Endothelial cell of umbilical vein (primary cell): ENCODE measurements at regions not wholly inside any gene's neighbourhood (a gene's known extent, or its start where the extent isn't known, plus 50 kb on each side); places are given as distances from the start of the nearest gene placed in this dataset.

Experiments
- BruUV-seq: library from RNA; stranded (reverse); fragments of 400-500 nt; replicated peaks from 2 replicates; lab custom pipeline; 2021; lab: Mats Ljungman, UMichigan
- CTCF ChIA-PET: fragments of 300-600, 350-600 bp; sonication (Branson Sonifier 250); formaldehyde crosslinking; loops from one replicate; lab custom pipeline; 2021; ENCODE audit warnings: antibody characterized with exemption, inconsistent platforms; lab: Charles Lee
- POLR2A ChIA-PET: fragments of 300-600, 350-600 bp; sonication (Branson Sonifier 250); formaldehyde crosslinking; loops from one replicate; lab custom pipeline; 2021; ENCODE audit warnings: antibody characterized with exemption, inconsistent platforms; lab: Charles Lee
- DNase-seq: peaks from one replicate; pipeline ENCODE4 v3.0.0-alpha.2; 2011; ENCODE audit warnings: low read depth, low spot score
- FAIRE-seq: peaks from 2 replicates; lab custom pipeline; 2011; peaks lifted over from hg19 to GRCh38; lab: Jason Lieb, UNC
- H2AFZ ChIP-seq: 2 replicates; pipeline ENCODE4 v1.6.0; 2012; ENCODE audit warnings: low read depth, low read length, control low read depth, inconsistent platforms
- H3K27ac ChIP-seq: 2 replicates; pipeline ENCODE4 v1.5.1; 2011; ENCODE audit warnings: low read depth, mild to moderate bottlenecking, control low read depth, low read length, moderate library complexity; ENCODE audit not compliant: insufficient read depth
- H3K27me3 ChIP-seq, 2 experiments: 2 replicates each; pipeline versions ENCODE4 v1.6.0 to v1.6.1; 2011; ENCODE audit warnings: low read length in 2 of 2, mixed read lengths in 1 of 2; ENCODE audit not compliant: control insufficient read depth in 2 of 2, insufficient read depth in 2 of 2
- H3K36me3 ChIP-seq, 2 experiments: 2 replicates in 1 of 2; 3 replicates in 1 of 2; pipeline ENCODE4 v1.5.1; 2011; ENCODE audit warnings: low read length in 2 of 2, mild to moderate bottlenecking in 1 of 2, moderate library complexity in 1 of 2; ENCODE audit not compliant: control insufficient read depth in 2 of 2, insufficient read depth in 2 of 2; ENCODE audit errors: extremely low read depth in 1 of 2
- H3K4me1 ChIP-seq: 3 replicates; pipeline ENCODE4 v1.5.1; 2011; ENCODE audit warnings: mild to moderate bottlenecking, low read length; ENCODE audit not compliant: control insufficient read depth, insufficient read depth; ENCODE audit errors: extremely low read depth
- H3K4me2 ChIP-seq: 2 replicates; pipeline ENCODE4 v1.6.1; 2011; ENCODE audit warnings: low read length, control low read depth, mixed read lengths; ENCODE audit not compliant: insufficient read depth
- H3K4me3 ChIP-seq, 3 experiments: fragments of 200-600 bp in 1 of 3; sonication (generic), shearing (Covaris generic) in 1 of 3; replicated peaks in 1 of 3; 2 replicates each; pipeline ENCODE4 v1.5.1; 2011 to 2016; ENCODE audit warnings: control low read depth in 3 of 3, low read length in 3 of 3, mild to moderate bottlenecking in 2 of 3, inconsistent platforms in 1 of 3, low read depth in 1 of 3, moderate library complexity in 1 of 3; ENCODE audit not compliant: insufficient read depth in 1 of 3
- H3K79me2 ChIP-seq: 2 replicates; pipeline ENCODE4 v1.6.0; 2012; ENCODE audit warnings: low read length, inconsistent platforms; ENCODE audit not compliant: control insufficient read depth, insufficient read depth
- H3K9ac ChIP-seq: replicated peaks from 2 replicates; pipeline ENCODE3; 2011; ENCODE audit warnings: low read length, control low read depth; ENCODE audit not compliant: insufficient read depth; ENCODE audit errors: extremely low read depth
- H3K9me1 ChIP-seq: replicated peaks from 3 replicates; pipeline ENCODE4 v1.6.0; 2011; ENCODE audit warnings: mild to moderate bottlenecking, low read length; ENCODE audit not compliant: control insufficient read depth, insufficient read depth; ENCODE audit errors: extremely low read depth
- H3K9me3 ChIP-seq: replicated peaks from 2 replicates; pipeline ENCODE4 v1.5.1; 2012; ENCODE audit warnings: low read length, inconsistent platforms; ENCODE audit not compliant: control insufficient read depth, insufficient read depth
- H4K20me1 ChIP-seq: replicated peaks from 2 replicates; pipeline ENCODE3; 2011; ENCODE audit warnings: mild to moderate bottlenecking, low read length; ENCODE audit not compliant: control insufficient read depth, insufficient read depth; ENCODE audit errors: extremely low read depth
- EZH2 ChIP-seq: IDR thresholded peaks from 2 replicates; pipeline ENCODE4 v1.6.1; 2012; ENCODE audit warnings: borderline replicate concordance, low read depth, mild to moderate bottlenecking, moderate library complexity, low read length, inconsistent platforms; ENCODE audit not compliant: severe bottlenecking
- FOS ChIP-seq: IDR thresholded peaks from 2 replicates; pipeline ENCODE4 v1.6.1; 2011; ENCODE audit warnings: mild to moderate bottlenecking, low read length, moderate library complexity, borderline replicate concordance; ENCODE audit not compliant: insufficient read depth
- JUN ChIP-seq: IDR thresholded peaks from 2 replicates; pipeline ENCODE4 v1.6.1; 2011; ENCODE audit warnings: borderline replicate concordance, low read depth; ENCODE audit not compliant: insufficient read length, insufficient read depth
- MYC ChIP-seq: IDR thresholded peaks from one replicate; pipeline ENCODE4 v1.6.1; 2011; ENCODE audit warnings: mild to moderate bottlenecking, low read depth, low read length
- dilution Hi-C: fragments of 300-500 bp; cut with MboI; formaldehyde crosslinking; loops from one replicate; pipeline ENCODE4 v1.15.0; 2019; ENCODE audit warnings: low sequenced_read_pairs; ENCODE audit not compliant: extremely low pct_ligation_motif_present
- intact Hi-C: fragments of 100-400 bp; cut with micrococcal nuclease; formaldehyde crosslinking; loops from one replicate; pipeline ENCODE4 v1.10.0; 2022

- DNase-seq (no peak), FAIRE-seq (no peak)
- dilution Hi-C loops = no loop called here
- no peak overlapping the region for H2AFZ ChIP-seq
- intact Hi-C loops = no loop called here
- H4K20me1 ChIP-seq = no peaks in the 10 kb centered on the region
- H3K27ac ChIP-seq = no peak overlapping the region
- H3K4me2 ChIP-seq = no peak overlapping the region
- TF ChIP-seq MYC (no peak), JUN (no peak), EZH2 (no peak)
- H3K36me3 ChIP-seq = no peaks in the 10 kb centered on the region
- H3K79me2 ChIP-seq = no peaks in the 10 kb centered on the region
- H3K9me3 ChIP-seq = peaks cover 5% of the 10 kb centered on the region
- CTCF ChIA-PET = no interaction called here
- POLR2A ChIA-PET = no interaction called here
- BruUV-seq = no TSS peak
- H3K27me3 ChIP-seq = no peaks in the 10 kb centered on the region
- H3K9ac ChIP-seq = no peak overlapping the region
- no peaks in the 10 kb centered on the region for H3K9me1 ChIP-seq
- H3K4me3 ChIP-seq = no peak overlapping the region
- H3K4me1 ChIP-seq = no peaks in the 10 kb centered on the region
These were observed 450.4 kb downstream of the GALR1 start for GRCh38 chr18:77700051-77700450.

DNA sequence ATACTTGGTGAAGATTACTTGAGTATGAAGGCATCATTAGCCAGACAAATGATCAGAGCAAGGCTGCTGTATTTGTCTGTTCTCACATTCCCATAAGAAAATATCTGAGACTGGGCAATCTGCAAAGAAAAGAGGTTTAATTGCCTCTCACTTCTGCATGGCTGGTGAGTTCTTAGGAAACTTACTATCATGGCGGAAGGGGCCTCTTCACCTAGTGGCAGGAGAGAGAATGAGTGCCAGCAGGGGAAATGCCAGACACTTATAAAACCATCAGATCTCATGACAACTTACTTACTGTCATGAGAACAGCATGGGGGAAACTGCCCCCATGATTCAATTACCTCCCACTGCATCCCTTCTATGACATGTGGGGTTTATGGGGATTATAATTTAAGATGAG lies 452.3 kb downstream of the GALR1 start:
- Histone ChIP-seq H2AFZ (no peak overlapping the region), H3K9ac (no peak overlapping the region), H3K79me2 (no peaks in the 10 kb centered on the region), H3K4me2 (no peak overlapping the region), H4K20me1 (no peaks in the 10 kb centered on the region), H3K36me3 (no peaks in the 10 kb centered on the region), H3K4me3 (no peak overlapping the region), H3K27ac (no peak overlapping the region), H3K27me3 (no peaks in the 10 kb centered on the region), H3K4me1 (no peaks in the 10 kb centered on the region), H3K9me3 (peaks cover 5% of the 10 kb centered on the region), H3K9me1 (no peaks in the 10 kb centered on the region)
- CTCF ChIA-PET = no interaction called here
- DNase-seq (no peak), FAIRE-seq (no peak)
- TF ChIP-seq FOS = no peak
- BruUV-seq = no TSS peak
- intact Hi-C loops = no loop called here
- dilution Hi-C loops = no loop called here
- POLR2A ChIA-PET = no interaction called here
